ENCODE measurements at regions not wholly inside any gene's neighbourhood (a gene's known extent, or its start where the extent isn't known, plus 50 kb on each side); places are given as distances from the start of the nearest gene placed in this dataset.

DNA sequence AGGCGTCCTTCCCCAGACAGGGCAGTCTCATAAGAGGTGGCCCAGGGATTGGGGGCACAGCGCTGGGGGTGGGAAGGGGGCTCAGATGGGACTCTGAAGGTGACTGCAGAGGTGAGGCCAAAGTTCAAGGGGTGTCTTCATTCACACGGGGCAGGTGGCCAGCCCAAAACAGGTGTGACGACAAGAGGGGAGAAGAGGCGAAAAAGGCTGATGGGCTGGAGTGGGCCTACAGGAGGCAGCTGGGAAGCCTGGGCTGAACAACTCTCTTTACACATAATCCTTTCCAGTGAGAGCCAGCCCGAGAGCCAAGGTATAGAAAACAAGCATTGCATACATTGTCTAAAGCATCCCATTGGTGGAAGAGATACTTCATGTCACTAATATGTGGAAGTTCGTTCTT is 130.9 kb upstream of the ASB18 start:
- intact Hi-C loops (cut with DNase I) = no loop called here
- Histone ChIP-seq H3K4me3 (no peak overlapping the region), H3K27me3 (no peaks in the 10 kb centered on the region), H3K9me3 (no peaks in the 10 kb centered on the region), H3K36me3 (no peaks in the 10 kb centered on the region), H3K4me1 (no peaks in the 10 kb centered on the region), H3K27ac (no peak overlapping the region)
- no peak for DNase-seq
- TF ChIP-seq EP300 (IDR thresholded peaks at IDR 0.05) (no peak), POLR2AphosphoS5 (IDR thresholded peaks at IDR 0.05) (no peak), POLR2A (IDR thresholded peaks at IDR 0.05) (no peak)
- TF ChIP-seq, protein P1, sequence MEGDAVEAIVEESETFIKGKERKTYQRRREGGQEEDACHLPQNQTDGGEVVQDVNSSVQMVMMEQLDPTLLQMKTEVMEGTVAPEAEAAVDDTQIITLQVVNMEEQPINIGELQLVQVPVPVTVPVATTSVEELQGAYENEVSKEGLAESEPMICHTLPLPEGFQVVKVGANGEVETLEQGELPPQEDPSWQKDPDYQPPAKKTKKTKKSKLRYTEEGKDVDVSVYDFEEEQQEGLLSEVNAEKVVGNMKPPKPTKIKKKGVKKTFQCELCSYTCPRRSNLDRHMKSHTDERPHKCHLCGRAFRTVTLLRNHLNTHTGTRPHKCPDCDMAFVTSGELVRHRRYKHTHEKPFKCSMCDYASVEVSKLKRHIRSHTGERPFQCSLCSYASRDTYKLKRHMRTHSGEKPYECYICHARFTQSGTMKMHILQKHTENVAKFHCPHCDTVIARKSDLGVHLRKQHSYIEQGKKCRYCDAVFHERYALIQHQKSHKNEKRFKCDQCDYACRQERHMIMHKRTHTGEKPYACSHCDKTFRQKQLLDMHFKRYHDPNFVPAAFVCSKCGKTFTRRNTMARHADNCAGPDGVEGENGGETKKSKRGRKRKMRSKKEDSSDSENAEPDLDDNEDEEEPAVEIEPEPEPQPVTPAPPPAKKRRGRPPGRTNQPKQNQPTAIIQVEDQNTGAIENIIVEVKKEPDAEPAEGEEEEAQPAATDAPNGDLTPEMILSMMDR (IDR thresholded peaks at IDR 0.05) = no peak
- 69 to 84% methylated on average over 7 of the region's 7 CpGs for WGBS, 2 donors

DNA sequence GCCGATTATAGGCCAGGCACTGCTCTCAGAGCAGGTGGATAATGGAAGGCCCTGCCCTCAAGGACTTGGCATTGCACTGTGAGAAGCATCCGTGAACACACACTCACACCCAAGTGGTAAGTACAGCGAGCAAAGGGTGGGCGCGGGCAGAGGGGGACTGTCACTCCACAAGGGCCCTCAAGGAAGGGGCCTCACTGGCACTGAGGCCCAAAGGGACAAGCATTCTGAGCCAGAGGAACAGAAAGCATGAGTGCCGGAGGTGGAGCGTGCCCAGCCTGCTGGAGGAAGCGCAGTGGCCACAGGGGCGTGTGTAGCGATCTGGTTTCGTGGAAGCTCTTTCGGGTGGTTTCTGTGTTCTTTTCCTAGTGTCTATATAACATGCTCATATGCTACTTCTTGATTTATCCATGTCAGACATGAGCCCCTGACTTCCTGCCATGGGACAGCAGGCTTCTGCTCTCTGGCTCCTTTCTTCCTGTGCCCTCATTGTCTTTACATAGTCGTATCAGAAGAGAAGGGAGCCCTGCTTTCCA is 132.7 kb upstream of the ASB18 start:
- no peak for TF ChIP-seq POLR2AphosphoS5 (IDR thresholded peaks at IDR 0.05)
- no peak for TF ChIP-seq EP300 (IDR thresholded peaks at IDR 0.05)
- no peak for TF ChIP-seq POLR2A (IDR thresholded peaks at IDR 0.05)
- TF ChIP-seq, protein P1 (IDR thresholded peaks at IDR 0.05) = no peak

DNA sequence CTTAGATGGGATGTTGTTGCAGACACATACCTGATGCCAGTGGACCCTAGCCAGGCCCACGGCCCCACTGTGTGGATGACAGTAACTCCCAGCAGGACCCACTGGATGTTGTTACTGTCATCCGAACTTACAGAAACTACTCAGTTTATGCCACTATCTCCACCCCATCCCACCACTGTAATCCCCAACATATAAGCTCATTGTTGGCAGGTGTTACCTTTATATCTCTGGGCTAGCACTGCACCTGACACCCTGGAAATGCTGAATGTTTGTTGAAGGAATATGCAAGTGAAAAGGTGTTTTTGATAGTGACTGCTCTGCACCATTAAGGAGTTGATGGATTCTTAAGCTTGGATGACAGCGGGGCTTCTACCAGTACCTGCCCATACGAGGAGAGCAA is 133.5 kb upstream of the ASB18 start:
- 77 to 88% methylated on average over 4 of the region's 4 CpGs for WGBS, 2 donors
- Histone ChIP-seq H3K9me3 (no peaks in the 10 kb centered on the region), H3K4me3 (no peak overlapping the region), H3K27me3 (no peaks in the 10 kb centered on the region), H3K27ac (no peak overlapping the region), H3K36me3 (no peaks in the 10 kb centered on the region), H3K4me1 (no peaks in the 10 kb centered on the region)
- no peak for DNase-seq
- TF ChIP-seq POLR2A (IDR thresholded peaks at IDR 0.05) (no peak), EP300 (IDR thresholded peaks at IDR 0.05) (no peak), POLR2AphosphoS5 (IDR thresholded peaks at IDR 0.05) (no peak)
- TF ChIP-seq, protein P1 (IDR thresholded peaks at IDR 0.05) = no peak
- intact Hi-C loops (cut with DNase I) = no loop called here

More for the DNA sequence above, 132.7 kb upstream of the ASB18 start:
- no peak overlapping the region for H3K4me3 ChIP-seq
- H3K36me3 ChIP-seq = no peaks in the 10 kb centered on the region
- H3K4me1 ChIP-seq = no peaks in the 10 kb centered on the region
- 88 to 90% methylated on average over 13 of the region's 13 CpGs for WGBS, 2 donors
- no peak for DNase-seq
- H3K27me3 ChIP-seq = no peaks in the 10 kb centered on the region
- no peaks in the 10 kb centered on the region for H3K9me3 ChIP-seq
- intact Hi-C loops (cut with DNase I) = no loop called here
- no peak overlapping the region for H3K27ac ChIP-seq

DNA sequence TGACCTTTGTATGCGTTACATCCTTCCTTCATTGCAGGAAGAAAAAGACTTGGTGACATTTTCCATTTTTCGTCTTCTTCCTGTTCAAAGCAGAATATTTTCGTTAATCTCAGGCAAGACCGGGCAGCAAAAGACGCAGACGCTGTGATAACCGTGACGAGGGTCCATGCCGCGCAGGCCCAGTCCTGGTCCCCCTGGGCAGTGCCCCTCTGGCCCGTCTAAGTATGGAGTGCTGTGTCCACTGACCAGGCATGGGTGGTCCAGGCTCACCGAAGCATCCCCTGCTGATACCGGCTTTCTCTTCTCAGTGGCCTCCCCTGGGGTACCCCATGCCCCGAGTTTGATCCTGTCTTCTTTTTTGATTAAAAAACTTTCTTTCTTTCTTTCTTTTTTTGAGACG is 135.2 kb upstream of the ASB18 start:
- no peaks in the 10 kb centered on the region for H3K4me1 ChIP-seq
- DNase-seq = no peak
- H3K9me3 ChIP-seq = no peaks in the 10 kb centered on the region
- no peak overlapping the region for H3K4me3 ChIP-seq
- 91% methylated on average over 15 of the region's 15 CpGs for WGBS, 2 donors
- TF ChIP-seq POLR2A (IDR thresholded peaks at IDR 0.05) (no peak), EP300 (IDR thresholded peaks at IDR 0.05) (no peak), POLR2AphosphoS5 (IDR thresholded peaks at IDR 0.05) (no peak)
- TF ChIP-seq, protein P1 (IDR thresholded peaks at IDR 0.05) = no peak
- intact Hi-C loops (cut with DNase I) = no loop called here
- H3K36me3 ChIP-seq = no peaks in the 10 kb centered on the region
- no peaks in the 10 kb centered on the region for H3K27me3 ChIP-seq
- H3K27ac ChIP-seq = no peak overlapping the region

DNA sequence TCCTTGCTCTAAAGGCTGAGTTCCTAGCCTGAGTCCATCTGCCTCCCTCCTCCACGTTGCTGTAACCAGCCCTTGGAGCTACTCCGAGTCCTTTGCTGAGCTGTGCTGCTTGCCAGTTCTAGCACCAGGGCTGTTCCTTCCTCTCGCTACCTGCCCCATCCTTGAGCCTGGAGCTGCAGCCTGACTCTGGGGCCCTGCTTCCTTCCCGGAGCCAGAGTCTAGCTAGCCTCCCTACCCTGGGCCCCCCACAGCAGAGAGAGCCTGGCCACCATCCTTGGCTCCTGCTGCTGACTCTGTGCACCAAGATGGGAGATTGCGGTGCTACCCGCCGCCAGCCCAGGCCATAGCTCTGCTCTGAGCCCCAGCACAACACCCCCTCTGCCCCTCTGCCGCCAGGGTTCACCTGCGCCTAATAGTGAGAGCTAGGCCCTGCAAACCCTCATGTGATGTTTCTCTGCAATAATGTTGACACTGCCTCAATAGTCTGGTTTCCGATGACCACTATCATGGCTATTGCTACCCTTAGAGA is 135.9 kb upstream of the ASB18 start:
- Histone ChIP-seq H3K4me1 (no peaks in the 10 kb centered on the region), H3K27ac (no peak overlapping the region), H3K4me3 (no peak overlapping the region), H3K36me3 (no peaks in the 10 kb centered on the region), H3K27me3 (no peaks in the 10 kb centered on the region), H3K9me3 (no peaks in the 10 kb centered on the region)
- 89 to 94% methylated on average over 10 of the region's 10 CpGs for WGBS, 2 donors
- DNase-seq = no peak
- intact Hi-C loops (cut with DNase I) = no loop called here
- no peak for TF ChIP-seq EP300 (IDR thresholded peaks at IDR 0.05)
- no peak for TF ChIP-seq POLR2AphosphoS5 (IDR thresholded peaks at IDR 0.05)
- TF ChIP-seq, protein P1 (IDR thresholded peaks at IDR 0.05) = no peak
- no peak for TF ChIP-seq POLR2A (IDR thresholded peaks at IDR 0.05)

Measured in sigmoid colon (tissue), 6 donors.